ENCODE measurements at regions not wholly inside any gene's neighbourhood (a gene's known extent, or its start where the extent isn't known, plus 50 kb on each side); places are given as distances from the start of the nearest gene placed in this dataset.
"Not testable (repeated sequence)": the region's sequence is repeated elsewhere in the genome, so short reads cannot be mapped to it uniquely, and the experiment has no call there.

- no peak for DNase-seq
Measured at GRCh38 chr4:107389965-107390364, 330.1 kb downstream of the PAPSS1 start.

- DNase-seq = no peak
Measured at GRCh38 chr4:107388736-107389274, 331.2 kb downstream of the PAPSS1 start.

- no peak for DNase-seq
Measured at GRCh38 chr4:107380836-107381438, 339.1 kb downstream of the PAPSS1 start.

- DNase-seq = no peak
Measured at GRCh38 chr4:107380190-107380589, 339.8 kb downstream of the PAPSS1 start.

GRCh38 chr4:107379054-107379869, 340.8 kb downstream of the PAPSS1 start:
- DNase-seq = no peak

- no peak for DNase-seq
Measured at GRCh38 chr4:107376293-107376692, 340.2 kb upstream of the DKK2 start.

- DNase-seq = no peak
Measured at GRCh38 chr4:107366900-107367299, 330.8 kb upstream of the DKK2 start.

- DNase-seq = no peak
Measured at GRCh38 chr4:107366016-107366735, 330.1 kb upstream of the DKK2 start.

GRCh38 chr4:107363125-107363524, 327.0 kb upstream of the DKK2 start:
- no peak for DNase-seq

GRCh38 chr4:107359208-107359607, 323.1 kb upstream of the DKK2 start:
- DNase-seq = no peak

GRCh38 chr4:107354304-107354703, 318.2 kb upstream of the DKK2 start:
- peak in 1 of 4 experiments; percentile 0 for DNase-seq

GRCh38 chr4:107351196-107351595, 315.1 kb upstream of the DKK2 start:
- DNase-seq = no peak

- no peak for DNase-seq
Measured at GRCh38 chr4:107349732-107350131, 313.6 kb upstream of the DKK2 start.

- DNase-seq = no peak
Measured at GRCh38 chr4:107349266-107349665, 313.2 kb upstream of the DKK2 start.

- no peak for DNase-seq
Measured at GRCh38 chr4:107348188-107349050, 312.3 kb upstream of the DKK2 start.

- no peak for DNase-seq
Measured at GRCh38 chr4:107333518-107333917, 297.4 kb upstream of the DKK2 start.

- not testable (repeated sequence) for DNase-seq
Measured at GRCh38 chr4:107332656-107333055, 296.5 kb upstream of the DKK2 start.

- DNase-seq = no peak
Measured at GRCh38 chr4:107330916-107331315, 294.8 kb upstream of the DKK2 start.

GRCh38 chr4:107319386-107319785, 283.3 kb upstream of the DKK2 start:
- DNase-seq = no peak

GRCh38 chr4:107318078-107318477, 282.0 kb upstream of the DKK2 start:
- no peak for DNase-seq

GRCh38 chr4:107317611-107318010, 281.5 kb upstream of the DKK2 start:
- no peak for DNase-seq

GRCh38 chr4:107315584-107315983, 279.5 kb upstream of the DKK2 start:
- no peak for DNase-seq
